ENCODE measurements at regions not wholly inside any gene's neighbourhood (a gene's known extent, or its start where the extent isn't known, plus 50 kb on each side); places are given as distances from the start of the nearest gene placed in this dataset.

GRCh38 chr1:38420666-38421065 is 374.1 kb upstream of the POU3F1 start:
- H3K27me3 ChIP-seq (ENCODE audit: insufficient read depth, low read length): peaks cover 22% of the 10 kb centered on the region; the same call in 1 of the 2 replicates
- ChIA-PET CTCF (no interaction called here), RAD21 (ENCODE audit: low non-redundant PET in 1 of 2, low total read pairs in 2 of 2, uncharacterized antibody in 2 of 2, unreplicated experiment in 2 of 2) (no interaction called here), POLR2A (no interaction called here)
- intact Hi-C loops (cut with micrococcal nuclease): no loop called here
- H4K20me1 ChIP-seq (ENCODE audit: insufficient read depth): no peaks in the 10 kb centered on the region
- no peak overlapping the region for H3K4me3 ChIP-seq (replicated peaks in 1 of 2; ENCODE audit: low read depth in 1 of 2, low read length in 2 of 2)
- H3K9ac ChIP-seq (ENCODE audit: low read length): no peak overlapping the region
- H3K4me2 ChIP-seq (ENCODE audit: low read length): no peak overlapping the region
- no peak overlapping the region for H2AFZ ChIP-seq (ENCODE audit: low read depth, low read length, poor library complexity, severe bottlenecking)
- no peaks in the 10 kb centered on the region for H3K79me2 ChIP-seq (ENCODE audit: insufficient read depth, low read length)
- DNase-seq (ENCODE audit: low read depth, low spot score): no peak
- H3K9me3 ChIP-seq (ENCODE audit: control insufficient read depth in 1 of 2, insufficient read depth in 1 of 2, low read depth in 1 of 2, low read length in 2 of 2): no peaks in the 10 kb centered on the region
- no peaks in the 10 kb centered on the region for H3K4me1 ChIP-seq (ENCODE audit: control insufficient read depth in 1 of 2, insufficient read depth in 2 of 2, low read length in 2 of 2)
- H3K36me3 ChIP-seq (ENCODE audit: control insufficient read depth in 1 of 2, insufficient read depth in 2 of 2, low read length in 2 of 2): no peaks in the 10 kb centered on the region
- no peak for ATAC-seq
- no peak overlapping the region for H3K27ac ChIP-seq (ENCODE audit: low read depth, low read length)
- BruUV-seq (replicated peaks): no TSS peak
- no peak for TF ChIP-seq CBX3 (IDR thresholded peaks at IDR 0.05; ENCODE audit: low read depth)
- TF ChIP-seq YY1 (IDR thresholded peaks at IDR 0.05; ENCODE audit: extremely low read depth, insufficient replicate concordance, low read depth, low read length): no peak
- TF ChIP-seq ZFX (IDR thresholded peaks at IDR 0.05): no peak
- no peak for TF ChIP-seq SP1 (IDR thresholded peaks at IDR 0.05; ENCODE audit: low read depth)
- TF ChIP-seq EZH2phosphoT487 (IDR thresholded peaks at IDR 0.05; ENCODE audit: borderline replicate concordance): no peak
- TF ChIP-seq POLR2AphosphoS5 (IDR thresholded peaks at IDR 0.05; ENCODE audit: low read depth, low read length): no peak
- no peak for TF ChIP-seq TCF7L2 (IDR thresholded peaks at IDR 0.05; ENCODE audit: borderline replicate concordance, extremely low read depth, insufficient read depth, insufficient read length)
- no peak for TF ChIP-seq SIN3A (IDR thresholded peaks at IDR 0.05; ENCODE audit: low read depth)
- TF ChIP-seq, protein P1, sequence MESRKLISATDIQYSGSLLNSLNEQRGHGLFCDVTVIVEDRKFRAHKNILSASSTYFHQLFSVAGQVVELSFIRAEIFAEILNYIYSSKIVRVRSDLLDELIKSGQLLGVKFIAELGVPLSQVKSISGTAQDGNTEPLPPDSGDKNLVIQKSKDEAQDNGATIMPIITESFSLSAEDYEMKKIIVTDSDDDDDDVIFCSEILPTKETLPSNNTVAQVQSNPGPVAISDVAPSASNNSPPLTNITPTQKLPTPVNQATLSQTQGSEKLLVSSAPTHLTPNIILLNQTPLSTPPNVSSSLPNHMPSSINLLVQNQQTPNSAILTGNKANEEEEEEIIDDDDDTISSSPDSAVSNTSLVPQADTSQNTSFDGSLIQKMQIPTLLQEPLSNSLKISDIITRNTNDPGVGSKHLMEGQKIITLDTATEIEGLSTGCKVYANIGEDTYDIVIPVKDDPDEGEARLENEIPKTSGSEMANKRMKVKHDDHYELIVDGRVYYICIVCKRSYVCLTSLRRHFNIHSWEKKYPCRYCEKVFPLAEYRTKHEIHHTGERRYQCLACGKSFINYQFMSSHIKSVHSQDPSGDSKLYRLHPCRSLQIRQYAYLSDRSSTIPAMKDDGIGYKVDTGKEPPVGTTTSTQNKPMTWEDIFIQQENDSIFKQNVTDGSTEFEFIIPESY (IDR thresholded peaks at IDR 0.05; ENCODE audit: extremely low read depth, insufficient replicate concordance, low read length): no peak
- no peak for TF ChIP-seq ATF3 (IDR thresholded peaks at IDR 0.05)
- TF ChIP-seq FOSL1 (IDR thresholded peaks at IDR 0.05; ENCODE audit: low read depth): no peak
- no peaks in the 10 kb centered on the region for H3K9me2 ChIP-seq (ENCODE audit: insufficient read depth)
